GM12892 (cell line): ENCODE measurements at regions not wholly inside any gene's neighbourhood (a gene's known extent, or its start where the extent isn't known, plus 50 kb on each side); places are given as distances from the start of the nearest gene placed in this dataset.

Experiments used
- POLR2A ChIP-seq: IDR thresholded peaks from 2 replicates; pipeline ENCODE4 v1.6.1; 2011; ENCODE audit warnings: low read depth, low read length, control low read depth
- POLR2AphosphoS5 ChIP-seq: IDR thresholded peaks from 2 replicates; pipeline ENCODE4 v1.6.1; 2011; ENCODE audit warnings: low read depth, low read length, control low read depth
- TAF1 ChIP-seq: IDR thresholded peaks from 2 replicates; pipeline ENCODE4 v1.6.1; 2011; ENCODE audit warnings: low read depth, mild to moderate bottlenecking, control low read depth, low read length, borderline replicate concordance

DNA sequence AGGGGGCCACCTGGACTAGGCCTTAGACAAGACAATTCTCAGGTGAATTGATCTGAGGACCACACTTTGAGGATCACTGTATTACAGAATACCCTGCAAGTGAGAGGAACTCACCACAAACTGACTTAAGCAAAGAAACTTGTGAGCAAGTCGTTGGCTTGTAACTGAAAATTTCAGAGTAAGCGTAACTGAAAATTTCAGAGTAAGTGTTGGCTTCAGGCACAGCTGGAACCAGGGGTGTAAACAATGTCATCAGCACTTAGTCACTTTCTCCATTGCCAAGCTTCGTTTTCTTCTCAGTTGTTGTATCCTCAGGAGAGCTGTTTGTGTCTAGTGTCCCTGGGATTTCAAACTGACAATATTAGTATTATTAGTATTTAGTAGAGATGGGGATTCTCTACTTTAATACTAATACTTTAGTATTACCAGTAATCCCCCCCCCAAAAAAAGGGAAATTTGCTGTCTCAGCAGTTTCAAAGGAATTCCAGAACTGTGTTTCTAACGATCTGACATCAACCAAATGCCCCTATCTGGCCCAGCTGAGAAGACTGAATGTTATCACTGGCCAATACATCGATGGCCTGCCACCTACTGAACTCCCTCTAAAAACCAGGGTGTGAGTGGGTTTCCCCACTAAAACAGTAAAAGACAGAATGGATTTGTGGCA lies 474.4 kb downstream of the NTRK3 start:
- TF ChIP-seq POLR2A, result no peak
- TF ChIP-seq POLR2AphosphoS5, result no peak
- TF ChIP-seq TAF1, result no peak
